B cell (primary cell): ENCODE measurements at regions not wholly inside any gene's neighbourhood (a gene's known extent, or its start where the extent isn't known, plus 50 kb on each side); places are given as distances from the start of the nearest gene placed in this dataset.
"Not testable (repeated sequence)": the region's sequence is repeated elsewhere in the genome, so short reads cannot be mapped to it uniquely, and the experiment has no call there.

Experiments
- ATAC-seq: fragments of 200-7000 bp; cut with Tn5 transposase; one replicate; pipeline ENCODE4 v1.10.0; 2021; ENCODE audit warnings: low read depth, mild to moderate bottlenecking, moderate number of reproducible peaks, moderate library complexity
- CTCF ChIA-PET: fragments of 350-600 bp; sonication (Branson Sonifier 250); formaldehyde crosslinking; loops from one replicate; lab custom pipeline; 2021; ENCODE audit warnings: antibody characterized with exemption, inconsistent platforms; lab: Charles Lee
- POLR2A ChIA-PET: fragments of 350-600 bp; sonication (Branson Sonifier 250); formaldehyde crosslinking; loops from one replicate; lab custom pipeline; 2021; ENCODE audit warnings: antibody characterized with exemption; lab: Charles Lee
- DNase-seq: peaks from one replicate; pipeline ENCODE4 v3.0.0; 2013
- H2AFZ ChIP-seq: 2 replicates; pipeline ENCODE4 v1.6.1; 2012; ENCODE audit warnings: mild to moderate bottlenecking, low read depth, low read length; ENCODE audit not compliant: insufficient read depth, poor library complexity, severe bottlenecking
- H3K27ac ChIP-seq, 2 donors: 1 replicate in 1 of 2; 2 replicates in 1 of 2; pipeline ENCODE4 v1.5.1; 2012 to 2013; ENCODE audit warnings: low read length in 2 of 2, mild to moderate bottlenecking in 2 of 2, moderate library complexity in 1 of 2
- H3K27me3 ChIP-seq, 4 experiments: fragments of 200-600 bp in 1 of 4; sonication (generic) in 1 of 4; replicated peaks in 1 of 4; 1 replicate in 2 of 4; 2 replicates in 2 of 4; pipeline versions ENCODE4 v1.6.1 to v1.7.0; 2013 to 2016; ENCODE audit warnings: low read length in 3 of 4, mild to moderate bottlenecking in 2 of 4, mixed read lengths in 1 of 4, moderate library complexity in 1 of 4; ENCODE audit not compliant: insufficient read depth in 4 of 4, control insufficient read depth in 3 of 4; ENCODE audit errors: control extremely low read depth in 1 of 4
- H3K36me3 ChIP-seq, 2 experiments: replicated peaks in 1 of 2; 1 replicate in 1 of 2; 2 replicates in 1 of 2; pipeline versions ENCODE4 v1.6.1 to v1.7.1; 2013; ENCODE audit warnings: low read length in 1 of 2; ENCODE audit not compliant: insufficient read depth in 2 of 2, control insufficient read depth in 1 of 2; ENCODE audit errors: control extremely low read depth in 1 of 2, extremely low read depth in 1 of 2
- H3K4me1 ChIP-seq, 2 donors: fragments of 200-600 bp in 1 of 2; sonication (generic) in 1 of 2; 1 replicate in 1 of 2; 2 replicates in 1 of 2; pipeline versions ENCODE4 v1.5.1 to v1.6.1; 2013 to 2017; ENCODE audit warnings: low read length in 2 of 2; ENCODE audit not compliant: control insufficient read depth in 2 of 2, insufficient read depth in 2 of 2
- H3K4me2 ChIP-seq: replicated peaks from 2 replicates; pipeline ENCODE3; 2012; ENCODE audit warnings: mild to moderate bottlenecking, low read depth, low read length; ENCODE audit not compliant: poor library complexity, severe bottlenecking
- H3K4me3 ChIP-seq, 5 experiments: fragments of 200-600 bp in 1 of 5; sonication (generic) in 1 of 5; 1 replicate in 3 of 5; 2 replicates in 2 of 5; pipeline versions ENCODE4 v1.5.1 to v1.7.0; 2011 to 2016; ENCODE audit warnings: low read length in 4 of 5, mild to moderate bottlenecking in 4 of 5, low read depth in 2 of 5, control low read depth in 1 of 5, moderate library complexity in 1 of 5; ENCODE audit not compliant: insufficient read depth in 1 of 5; ENCODE audit errors: control extremely low read depth in 1 of 5, extremely low read depth in 1 of 5
- H3K79me2 ChIP-seq: fragments of 200-600 bp; sonication (generic); one replicate; pipeline ENCODE4 v1.6.0; 2016; ENCODE audit warnings: low read length; ENCODE audit not compliant: control insufficient read depth, insufficient read depth
- H3K9ac ChIP-seq: fragments of 200-600 bp; sonication (generic); 2 replicates; pipeline ENCODE4 v1.6.1; 2017; ENCODE audit warnings: mild to moderate bottlenecking, low read length, moderate library complexity
- H3K9me3 ChIP-seq, 3 donors: one replicate each; pipeline versions ENCODE4 v1.6.1 to v1.7.1; 2013; ENCODE audit warnings: low read length in 2 of 3; ENCODE audit not compliant: control insufficient read depth in 2 of 3, insufficient read depth in 1 of 3; ENCODE audit errors: control extremely low read depth in 1 of 3
- H4K20me1 ChIP-seq: 2 replicates; pipeline ENCODE4 v1.6.0; 2012; ENCODE audit warnings: mild to moderate bottlenecking, low read length; ENCODE audit not compliant: insufficient read depth, control insufficient read depth, poor library complexity, severe bottlenecking
- H3K27ac Mint-ChIP-seq: one replicate; pipeline ENCODE4 v1.8.0; 2021; ENCODE audit warnings: mixed read lengths
- H3K27me3 Mint-ChIP-seq: one replicate; pipeline ENCODE4 v1.8.0; 2021; ENCODE audit warnings: mixed read lengths
- H3K4me1 Mint-ChIP-seq: one replicate; pipeline ENCODE4 v1.8.0; 2021; ENCODE audit warnings: mixed read lengths
- H3K4me3 Mint-ChIP-seq: one replicate; pipeline ENCODE4 v1.8.0; 2021; ENCODE audit warnings: mixed read lengths
- H3K9me3 Mint-ChIP-seq: one replicate; pipeline ENCODE4 v1.8.0; 2022; ENCODE audit warnings: mixed read lengths; ENCODE audit not compliant: insufficient read depth
- EZH2 ChIP-seq: IDR thresholded peaks from 2 replicates; pipeline ENCODE4 v1.6.1; 2012; ENCODE audit warnings: borderline replicate concordance, low read depth, mild to moderate bottlenecking, moderate library complexity, low read length; ENCODE audit not compliant: insufficient read depth, poor library complexity, severe bottlenecking
- WGBS: methylation state at CpG from one replicate; pipeline ENCODE4 v1.1.5; 2013; ENCODE audit warnings: missing lambda C conversion rate; ENCODE audit not compliant: insufficient coverage; 5-methylcytosine and 5-hydroxymethylcytosine counted together
- intact Hi-C: fragments of 100-400 bp; cut with micrococcal nuclease; formaldehyde crosslinking; loops from one replicate; pipeline ENCODE4 v1.10.0; 2022
- TF ChIP-seq, protein P1 (sequence below): fragments of 200-600 bp; IDR thresholded peaks from one replicate; pipeline ENCODE4 v1.8.0; 2022; ENCODE audit warnings: antibody characterized with exemption, mild to moderate bottlenecking

DNA sequence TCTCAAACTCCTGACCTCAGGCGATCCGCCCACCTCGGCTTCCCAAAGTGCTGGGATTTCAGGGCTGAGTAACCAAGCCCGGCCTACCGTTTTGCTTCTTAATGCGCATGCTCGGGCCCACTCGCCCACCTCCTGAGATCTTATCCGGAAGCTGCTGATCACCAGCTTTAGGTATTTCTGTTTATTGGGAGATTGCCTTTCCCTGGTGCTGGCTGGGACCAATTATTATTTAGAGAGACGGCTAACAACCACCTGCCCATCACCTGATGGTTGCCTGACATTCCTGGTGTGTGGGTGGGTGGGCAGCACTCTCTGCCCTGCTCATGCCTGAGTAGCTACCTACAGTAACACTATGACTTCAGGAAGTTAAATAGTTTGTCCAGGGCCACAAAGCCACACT is 56.3 kb upstream of the ZNF532 start:
- 96% methylated on average over 8 of the region's 10 CpGs for WGBS

DNA sequence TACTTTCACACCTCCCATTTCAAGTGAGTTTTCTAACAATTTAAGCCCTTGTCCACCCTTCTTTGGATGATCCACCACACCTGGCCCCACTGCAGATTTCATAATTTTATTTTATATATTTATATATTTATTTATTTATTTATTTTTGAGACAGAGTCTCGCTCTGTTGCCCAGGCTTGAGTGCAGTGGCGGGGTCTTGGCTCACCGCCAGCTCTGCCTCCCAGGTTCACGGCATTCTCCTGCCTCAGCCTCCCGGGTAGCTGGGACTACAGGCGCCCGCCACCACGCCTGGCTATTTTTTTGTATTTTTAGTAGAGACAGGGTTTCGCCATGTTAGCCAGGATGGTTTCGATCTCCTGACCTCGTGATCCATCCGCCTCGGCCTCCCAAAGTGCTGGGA is 52.8 kb upstream of the ZNF532 start:
- intact Hi-C loops, result loop anchor here (5.0 kb wide), 1 partner anchor 35 kb away; no protein-coding TSS in a partner anchor
- H3K4me3 ChIP-seq, DNase-seq, H3K27ac Mint-ChIP-seq, H3K9me3 ChIP-seq, H3K27me3 ChIP-seq, POLR2A ChIA-PET, H3K27me3 Mint-ChIP-seq, H3K36me3 ChIP-seq, H3K9me3 Mint-ChIP-seq, H3K9ac ChIP-seq, H3K4me3 Mint-ChIP-seq, H3K4me1 ChIP-seq, H3K4me2 ChIP-seq, H4K20me1 ChIP-seq, ATAC-seq, H3K79me2 ChIP-seq, H3K4me1 Mint-ChIP-seq, H3K27ac ChIP-seq, H2AFZ ChIP-seq, CTCF ChIA-PET: not testable (repeated sequence)
- WGBS, result no CpG with 5 or more reads among the region's 13 CpGs

More for the DNA sequence above, 56.3 kb upstream of the ZNF532 start:
- no peak overlapping the region for H3K27ac Mint-ChIP-seq
- CTCF ChIA-PET, result interaction anchor here (0.9 kb wide), 1 partner anchor 27 kb away, joined by 4 read pairs; no protein-coding TSS in a partner anchor
- Histone ChIP-seq H3K79me2 (no peaks in the 10 kb centered on the region), H3K36me3 (no peaks in the 10 kb centered on the region), H3K9ac (no peak overlapping the region), H3K4me1 (no peaks in the 10 kb centered on the region), H3K4me2 (no peak overlapping the region), H2AFZ (no peak overlapping the region), H3K4me3 (no peak overlapping the region), H3K9me3 (peaks cover 0 to 6% (median 6%) of the 10 kb centered on the region in 3 donors), H3K27me3 (no peaks in the 10 kb centered on the region), H3K27ac (no peak overlapping the region), H4K20me1 (no peaks in the 10 kb centered on the region)
- no peak for ATAC-seq
- H3K27me3 Mint-ChIP-seq, result no peaks in the 10 kb centered on the region
- TF ChIP-seq EZH2, result no peak
- TF ChIP-seq, protein P1, sequence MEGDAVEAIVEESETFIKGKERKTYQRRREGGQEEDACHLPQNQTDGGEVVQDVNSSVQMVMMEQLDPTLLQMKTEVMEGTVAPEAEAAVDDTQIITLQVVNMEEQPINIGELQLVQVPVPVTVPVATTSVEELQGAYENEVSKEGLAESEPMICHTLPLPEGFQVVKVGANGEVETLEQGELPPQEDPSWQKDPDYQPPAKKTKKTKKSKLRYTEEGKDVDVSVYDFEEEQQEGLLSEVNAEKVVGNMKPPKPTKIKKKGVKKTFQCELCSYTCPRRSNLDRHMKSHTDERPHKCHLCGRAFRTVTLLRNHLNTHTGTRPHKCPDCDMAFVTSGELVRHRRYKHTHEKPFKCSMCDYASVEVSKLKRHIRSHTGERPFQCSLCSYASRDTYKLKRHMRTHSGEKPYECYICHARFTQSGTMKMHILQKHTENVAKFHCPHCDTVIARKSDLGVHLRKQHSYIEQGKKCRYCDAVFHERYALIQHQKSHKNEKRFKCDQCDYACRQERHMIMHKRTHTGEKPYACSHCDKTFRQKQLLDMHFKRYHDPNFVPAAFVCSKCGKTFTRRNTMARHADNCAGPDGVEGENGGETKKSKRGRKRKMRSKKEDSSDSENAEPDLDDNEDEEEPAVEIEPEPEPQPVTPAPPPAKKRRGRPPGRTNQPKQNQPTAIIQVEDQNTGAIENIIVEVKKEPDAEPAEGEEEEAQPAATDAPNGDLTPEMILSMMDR, result no peak
- no peak for DNase-seq
- intact Hi-C loops, result no loop called here
- H3K4me3 Mint-ChIP-seq, result no peak overlapping the region
- H3K4me1 Mint-ChIP-seq, result no peaks in the 10 kb centered on the region
- POLR2A ChIA-PET, result interaction anchor here (0.5 kb wide), 1 partner anchor 155 kb away, joined by 3 read pairs; no protein-coding TSS in a partner anchor
- H3K9me3 Mint-ChIP-seq, result peaks cover 2% of the 10 kb centered on the region
